ENCODE measurements at regions not wholly inside any gene's neighbourhood (a gene's known extent, or its start where the extent isn't known, plus 50 kb on each side); places are given as distances from the start of the nearest gene placed in this dataset.

DNA sequence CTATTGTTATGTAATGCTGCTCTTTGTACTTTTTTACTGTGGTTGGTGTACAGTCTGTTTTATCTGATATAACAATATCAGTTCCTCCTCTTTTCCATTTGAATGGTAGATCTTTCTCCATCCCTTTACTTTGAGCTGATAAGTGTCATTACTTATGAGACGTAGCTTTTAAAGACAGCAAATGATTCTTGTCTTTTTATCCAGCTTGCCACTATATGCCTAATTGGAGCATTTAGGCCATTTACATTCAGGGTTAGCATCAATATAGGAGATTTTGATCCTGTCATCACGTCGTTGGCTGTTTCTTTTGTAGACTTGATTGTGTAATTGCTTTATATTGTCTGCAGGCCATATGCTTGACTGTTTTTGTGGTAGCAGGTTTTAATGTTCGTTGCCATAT lies 894.2 kb upstream of the ATXN8OS start:
- in situ Hi-C loops (cut with MboI) = no loop called here
- DNase-seq = no peak
- WGBS, 2 experiments (ENCODE audit: low coverage in 1 of 2, low lambda C conversion rate in 2 of 2, missing lambda C conversion rate in 2 of 2) = 13% methylated on average over 3 to 4 of the region's 4 CpGs

DNA sequence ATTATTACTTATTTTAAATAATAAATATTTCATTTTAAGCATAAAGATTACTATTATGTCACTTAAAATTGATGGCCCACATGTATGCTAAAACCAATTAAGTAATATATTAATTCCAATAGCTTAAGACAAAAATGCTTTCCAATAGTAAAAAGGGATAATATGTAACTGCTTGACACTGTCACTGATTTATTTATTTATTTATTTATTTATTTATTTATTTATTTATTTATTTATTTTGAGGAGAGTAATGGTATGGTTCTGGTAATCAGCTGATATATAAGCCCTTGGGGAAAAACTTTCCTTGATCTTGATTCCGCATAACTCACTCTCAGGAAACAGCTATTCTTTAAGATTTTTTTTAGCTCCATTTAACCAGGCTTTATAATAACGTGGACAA lies 903.0 kb upstream of the ATXN8OS start:
- Histone ChIP-seq H3K9ac (no peak overlapping the region), H3K27me3 (replicated peaks; ENCODE audit: insufficient read depth) (no peaks in the 10 kb centered on the region), H3K4me1 (ENCODE audit: insufficient read depth) (no peaks in the 10 kb centered on the region), H4K20me1 (ENCODE audit: insufficient read depth) (no peaks in the 10 kb centered on the region), H3K9me2 (ENCODE audit: insufficient read depth) (no peaks in the 10 kb centered on the region), H2AFZ (no peak overlapping the region), H3F3A (ENCODE audit: insufficient read depth) (no peaks in the 10 kb centered on the region), H3K9me3 (ENCODE audit: low read depth) (no peaks in the 10 kb centered on the region), H3K79me2 (ENCODE audit: insufficient read depth) (no peaks in the 10 kb centered on the region), H3K27ac (no peak overlapping the region), H3K4me3 (no peak overlapping the region), H3K4me2 (ENCODE audit: unreplicated experiment) (no peak overlapping the region), H3K36me3 (ENCODE audit: low read depth) (no peaks in the 10 kb centered on the region)
- in situ Hi-C loops (cut with MboI) = no loop called here
- 6 to 8% methylated on average over 2 of the region's 2 CpGs for WGBS, 2 experiments (ENCODE audit: low coverage in 1 of 2, low lambda C conversion rate in 2 of 2, missing lambda C conversion rate in 2 of 2)
- TF ChIP-seq EZH2 (IDR thresholded peaks at IDR 0.05; ENCODE audit: insufficient read depth, poor library complexity, severe bottlenecking) (no peak), EZH2phosphoT487 (IDR thresholded peaks at IDR 0.05; ENCODE audit: insufficient read depth, low read depth) (no peak)
- no peak for DNase-seq

More for the DNA sequence above, 894.2 kb upstream of the ATXN8OS start:
- H3K4me2 ChIP-seq (ENCODE audit: unreplicated experiment) = no peak overlapping the region
- no peaks in the 10 kb centered on the region for H3K9me3 ChIP-seq (ENCODE audit: low read depth)
- H4K20me1 ChIP-seq (ENCODE audit: insufficient read depth) = no peaks in the 10 kb centered on the region
- no peaks in the 10 kb centered on the region for H3F3A ChIP-seq (ENCODE audit: insufficient read depth)
- H2AFZ ChIP-seq = no peak overlapping the region
- H3K27me3 ChIP-seq (replicated peaks; ENCODE audit: insufficient read depth) = no peaks in the 10 kb centered on the region
- no peaks in the 10 kb centered on the region for H3K79me2 ChIP-seq (ENCODE audit: insufficient read depth)
- H3K9me2 ChIP-seq (ENCODE audit: insufficient read depth) = no peaks in the 10 kb centered on the region
- H3K36me3 ChIP-seq (ENCODE audit: low read depth) = no peaks in the 10 kb centered on the region
- TF ChIP-seq EZH2phosphoT487 (IDR thresholded peaks at IDR 0.05; ENCODE audit: insufficient read depth, low read depth) (no peak), EZH2 (IDR thresholded peaks at IDR 0.05; ENCODE audit: insufficient read depth, poor library complexity, severe bottlenecking) (no peak)
- H3K27ac ChIP-seq = no peak overlapping the region
- H3K4me3 ChIP-seq = no peak overlapping the region
- H3K9ac ChIP-seq = no peak overlapping the region
- no peaks in the 10 kb centered on the region for H3K4me1 ChIP-seq (ENCODE audit: insufficient read depth)

DNA sequence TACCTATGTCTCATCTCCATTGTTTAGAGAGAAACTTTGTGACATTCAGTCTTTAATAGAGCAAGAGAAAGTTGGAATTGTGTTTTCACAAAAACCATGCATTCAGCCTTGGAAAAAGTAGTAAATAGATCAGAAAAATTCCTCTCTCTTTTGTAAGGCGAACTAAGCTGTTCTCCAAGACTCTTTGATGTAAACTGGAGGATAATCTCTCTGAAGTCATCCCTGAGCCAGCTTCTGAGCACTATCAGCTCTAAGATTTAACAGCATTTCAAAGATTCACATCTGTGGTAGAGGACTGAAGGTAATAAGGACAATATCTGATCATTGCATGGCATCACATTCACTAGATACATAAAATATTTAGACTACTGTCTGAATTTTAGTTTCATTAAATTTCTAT lies 904.6 kb upstream of the ATXN8OS start:
- DNase-seq = no peak
- Histone ChIP-seq H3F3A (ENCODE audit: insufficient read depth) (no peaks in the 10 kb centered on the region), H3K79me2 (ENCODE audit: insufficient read depth) (no peaks in the 10 kb centered on the region), H3K9me2 (ENCODE audit: insufficient read depth) (no peaks in the 10 kb centered on the region), H3K4me3 (no peak overlapping the region), H3K4me2 (ENCODE audit: unreplicated experiment) (no peak overlapping the region), H3K36me3 (ENCODE audit: low read depth) (no peaks in the 10 kb centered on the region), H3K4me1 (ENCODE audit: insufficient read depth) (no peaks in the 10 kb centered on the region), H3K27ac (no peak overlapping the region), H3K27me3 (replicated peaks; ENCODE audit: insufficient read depth) (no peaks in the 10 kb centered on the region), H3K9ac (no peak overlapping the region), H3K9me3 (ENCODE audit: low read depth) (no peaks in the 10 kb centered on the region), H4K20me1 (ENCODE audit: insufficient read depth) (no peaks in the 10 kb centered on the region), H2AFZ (no peak overlapping the region)
- in situ Hi-C loops (cut with MboI) = no loop called here
- TF ChIP-seq EZH2phosphoT487 (IDR thresholded peaks at IDR 0.05; ENCODE audit: insufficient read depth, low read depth) = no peak
- no peak for TF ChIP-seq EZH2 (IDR thresholded peaks at IDR 0.05; ENCODE audit: insufficient read depth, poor library complexity, severe bottlenecking)
- WGBS, 2 experiments (ENCODE audit: low coverage in 1 of 2, low lambda C conversion rate in 2 of 2, missing lambda C conversion rate in 2 of 2) = 5 to 9% methylated on average over 1 of the region's 1 CpG

DNA sequence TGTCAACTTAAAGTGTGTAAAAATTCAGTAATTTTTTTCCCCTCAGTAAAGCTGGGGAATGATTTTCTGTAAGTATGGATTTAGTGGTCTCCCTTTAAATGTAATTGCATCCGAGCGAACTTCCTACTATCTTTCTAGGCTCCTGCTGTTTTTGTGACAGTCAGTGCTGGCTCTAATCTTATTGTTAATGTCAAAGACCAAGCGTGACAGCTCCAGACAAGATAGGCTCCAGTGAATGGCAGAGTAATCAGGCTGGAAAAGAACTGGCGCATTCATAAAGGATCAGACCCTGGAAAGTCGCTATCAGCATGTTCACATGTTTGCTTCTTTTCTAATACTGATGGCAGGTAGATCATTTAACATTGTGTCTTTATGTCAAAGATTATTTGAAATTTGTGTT lies 908.0 kb upstream of the ATXN8OS start:
- no peak for DNase-seq
- H3K79me2 ChIP-seq (ENCODE audit: insufficient read depth) = no peaks in the 10 kb centered on the region
- no peaks in the 10 kb centered on the region for H3K36me3 ChIP-seq (ENCODE audit: low read depth)
- TF ChIP-seq EZH2phosphoT487 (IDR thresholded peaks at IDR 0.05; ENCODE audit: insufficient read depth, low read depth) = no peak
- TF ChIP-seq EZH2 (IDR thresholded peaks at IDR 0.05; ENCODE audit: insufficient read depth, poor library complexity, severe bottlenecking) = no peak
- H3K4me1 ChIP-seq (ENCODE audit: insufficient read depth) = no peaks in the 10 kb centered on the region
- no peaks in the 10 kb centered on the region for H4K20me1 ChIP-seq (ENCODE audit: insufficient read depth)
- H2AFZ ChIP-seq = no peak overlapping the region
- H3K4me2 ChIP-seq (ENCODE audit: unreplicated experiment) = no peak overlapping the region
- H3K9me3 ChIP-seq (ENCODE audit: low read depth) = no peaks in the 10 kb centered on the region
- H3K4me3 ChIP-seq = no peak overlapping the region
- no peaks in the 10 kb centered on the region for H3K27me3 ChIP-seq (replicated peaks; ENCODE audit: insufficient read depth)
- H3K9ac ChIP-seq = no peak overlapping the region
- no peak overlapping the region for H3K27ac ChIP-seq
- H3K9me2 ChIP-seq (ENCODE audit: insufficient read depth) = no peaks in the 10 kb centered on the region
- in situ Hi-C loops (cut with MboI) = no loop called here
- WGBS, 2 experiments (ENCODE audit: low coverage in 1 of 2, low lambda C conversion rate in 2 of 2, missing lambda C conversion rate in 2 of 2) = 20 to 22% methylated on average over 5 of the region's 5 CpGs
- H3F3A ChIP-seq (ENCODE audit: insufficient read depth) = no peaks in the 10 kb centered on the region

DNA sequence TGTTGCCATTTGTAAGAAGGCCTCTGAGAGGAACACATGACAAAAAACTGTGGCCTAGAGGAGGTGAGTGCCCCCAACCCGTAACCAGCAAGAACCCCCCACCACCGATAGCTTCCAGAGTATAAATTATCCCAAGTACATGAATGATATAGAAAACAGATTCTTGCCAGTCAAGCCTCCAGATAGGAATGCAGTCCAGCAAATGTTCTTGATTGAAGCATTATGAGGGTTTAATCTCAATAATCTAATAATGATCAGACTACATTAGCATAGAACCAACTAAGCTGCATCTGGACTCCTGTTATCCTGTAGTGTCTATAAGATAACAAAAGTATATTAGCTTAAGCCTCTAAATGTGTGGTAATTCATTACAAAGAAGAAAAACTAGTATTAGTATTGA lies 908.9 kb upstream of the ATXN8OS start:
- Histone ChIP-seq H3K36me3 (ENCODE audit: low read depth) (no peaks in the 10 kb centered on the region), H2AFZ (no peak overlapping the region), H3K4me1 (ENCODE audit: insufficient read depth) (no peaks in the 10 kb centered on the region), H3K27ac (no peak overlapping the region), H4K20me1 (ENCODE audit: insufficient read depth) (no peaks in the 10 kb centered on the region), H3K9me3 (ENCODE audit: low read depth) (no peaks in the 10 kb centered on the region), H3F3A (ENCODE audit: insufficient read depth) (no peaks in the 10 kb centered on the region), H3K27me3 (replicated peaks; ENCODE audit: insufficient read depth) (no peaks in the 10 kb centered on the region), H3K4me3 (no peak overlapping the region), H3K4me2 (ENCODE audit: unreplicated experiment) (no peak overlapping the region), H3K9me2 (ENCODE audit: insufficient read depth) (no peaks in the 10 kb centered on the region), H3K79me2 (ENCODE audit: insufficient read depth) (no peaks in the 10 kb centered on the region), H3K9ac (no peak overlapping the region)
- in situ Hi-C loops (cut with MboI) = no loop called here
- TF ChIP-seq EZH2phosphoT487 (IDR thresholded peaks at IDR 0.05; ENCODE audit: insufficient read depth, low read depth) (no peak), EZH2 (IDR thresholded peaks at IDR 0.05; ENCODE audit: insufficient read depth, poor library complexity, severe bottlenecking) (no peak)
- WGBS, 2 experiments (ENCODE audit: low coverage in 1 of 2, low lambda C conversion rate in 2 of 2, missing lambda C conversion rate in 2 of 2) = 15 to 30% methylated on average over 2 of the region's 2 CpGs
- DNase-seq = no peak

Measured in GM23248 (cell line).